GM23248 (cell line): ENCODE measurements at regions not wholly inside any gene's neighbourhood (a gene's known extent, or its start where the extent isn't known, plus 50 kb on each side); places are given as distances from the start of the nearest gene placed in this dataset.

Source experiments
- EZH2 ChIP-seq: fragments of 200-600 bp; sonication (generic); IDR thresholded peaks from 2 replicates; pipeline ENCODE4 v1.6.1; 2018; ENCODE audit warnings: antibody characterized with exemption, mild to moderate bottlenecking; ENCODE audit not compliant: insufficient read depth, poor library complexity, severe bottlenecking
- EZH2phosphoT487 ChIP-seq: fragments of 200-600 bp; sonication (generic); IDR thresholded peaks from 2 replicates; pipeline ENCODE4 v1.6.1; 2018; ENCODE audit warnings: antibody characterized with exemption, moderate library complexity, mild to moderate bottlenecking, low read depth; ENCODE audit not compliant: insufficient read depth

- TF ChIP-seq EZH2: no peak
- TF ChIP-seq EZH2phosphoT487: no peak
These were observed 163.6 kb upstream of the NAV3 start for GRCh38 chr12:77667101-77667500.
